GM23338 (cell line): ENCODE measurements at regions not wholly inside any gene's neighbourhood (a gene's known extent, or its start where the extent isn't known, plus 50 kb on each side); places are given as distances from the start of the nearest gene placed in this dataset.

Experiments
- ATAC-seq: fragments of 200-7000 bp; cut with Tn5 transposase; 3 replicates; pipeline ENCODE4 v1.9.1; 2020
- DNase-seq: peaks from one replicate; pipeline ENCODE4 v3.0.0-alpha.2; 2015; ENCODE audit warnings: low spot score
- H2AFZ ChIP-seq: fragments of 200-600 bp; sonication (generic); 2 replicates; pipeline ENCODE4 v1.8.0; 2016; ENCODE audit warnings: antibody characterized with exemption, mild to moderate bottlenecking, moderate library complexity
- H3F3A ChIP-seq: fragments of 200-600 bp; sonication (generic); replicated peaks from 2 replicates; pipeline ENCODE4 v1.8.0; 2017; ENCODE audit warnings: antibody characterized with exemption, mixed run types, low read depth
- H3K27ac ChIP-seq: fragments of 200-600 bp; sonication (generic); 2 replicates; pipeline ENCODE4 v1.6.1; 2016; ENCODE audit warnings: low read depth
- H3K27me3 ChIP-seq: fragments of 200-600 bp; sonication (generic); 2 replicates; pipeline ENCODE4 v1.8.0; 2016; ENCODE audit warnings: mild to moderate bottlenecking, mixed run types, moderate library complexity; ENCODE audit not compliant: insufficient read depth
- H3K36me3 ChIP-seq: fragments of 200-600 bp; sonication (generic); 2 replicates; pipeline ENCODE4 v1.8.0; 2016; ENCODE audit warnings: mild to moderate bottlenecking; ENCODE audit not compliant: insufficient read depth
- H3K4me1 ChIP-seq: fragments of 200-600 bp; sonication (generic); 2 replicates; pipeline ENCODE4 v1.8.0; 2016; ENCODE audit warnings: mild to moderate bottlenecking, moderate library complexity; ENCODE audit not compliant: insufficient read depth
- H3K4me2 ChIP-seq: fragments of 200-600 bp; sonication (generic); 2 replicates; pipeline ENCODE4 v1.7.1; 2017; ENCODE audit warnings: mixed run types
- H3K4me3 ChIP-seq: fragments of 200-600 bp; sonication (generic); 2 replicates; pipeline ENCODE4 v1.6.1; 2016; ENCODE audit warnings: mixed run types
- H3K79me2 ChIP-seq: fragments of 200-600 bp; sonication (generic); replicated peaks from 2 replicates; pipeline ENCODE4 v1.8.0; 2017; ENCODE audit warnings: mild to moderate bottlenecking; ENCODE audit not compliant: insufficient read depth
- H3K9me2 ChIP-seq: fragments of 200-600 bp; sonication (generic); 2 replicates; pipeline ENCODE4 v1.8.0; 2017; ENCODE audit not compliant: insufficient read depth
- H4K20me1 ChIP-seq: fragments of 200-600 bp; sonication (generic); replicated peaks from 2 replicates; pipeline ENCODE4 v1.8.0; 2017; ENCODE audit warnings: mild to moderate bottlenecking; ENCODE audit not compliant: insufficient read depth
- H3K27ac Mint-ChIP-seq: 2 replicates; pipeline ENCODE4 v1.8.0; 2020; ENCODE audit warnings: inconsistent platforms, mild to moderate bottlenecking, moderate library complexity, mixed read lengths
- H3K27me3 Mint-ChIP-seq: 3 replicates; pipeline ENCODE4 v1.8.0; 2022; ENCODE audit warnings: low read depth, mild to moderate bottlenecking, moderate library complexity, mixed read lengths, inconsistent platforms; ENCODE audit not compliant: insufficient read depth, poor library complexity
- H3K36me3 Mint-ChIP-seq: 3 replicates; pipeline ENCODE4 v1.8.0; 2021; ENCODE audit warnings: low read depth, mild to moderate bottlenecking, inconsistent platforms, moderate library complexity, mixed read lengths
- H3K4me1 Mint-ChIP-seq: 3 replicates; pipeline ENCODE4 v1.8.0; 2020; ENCODE audit warnings: mild to moderate bottlenecking, inconsistent platforms, mixed read lengths
- H3K4me3 Mint-ChIP-seq: 3 replicates; pipeline ENCODE4 v1.8.0; 2021; ENCODE audit warnings: moderate library complexity, mild to moderate bottlenecking, inconsistent platforms, mixed read lengths
- H3K9me3 Mint-ChIP-seq: 3 replicates; pipeline ENCODE4 v1.8.0; 2020; ENCODE audit warnings: moderate library complexity, mild to moderate bottlenecking, inconsistent platforms, mixed read lengths
- CREB1 ChIP-seq: fragments of 250-450 bp; sonication (Bioruptor Pico); IDR thresholded peaks from 2 replicates; pipeline ENCODE4 v1.5.0; 2020; ENCODE audit warnings: low read depth, mild to moderate bottlenecking, moderate library complexity
- EZH2 ChIP-seq: fragments of 200-600 bp; sonication (generic); IDR thresholded peaks from one replicate; pipeline ENCODE4 v1.8.0; 2017; ENCODE audit warnings: antibody characterized with exemption, mild to moderate bottlenecking, low read depth; ENCODE audit not compliant: unreplicated experiment
- EZH2phosphoT487 ChIP-seq: fragments of 200-600 bp; sonication (generic); IDR thresholded peaks from one replicate; pipeline ENCODE4 v1.8.1; 2018; ENCODE audit warnings: antibody characterized with exemption; ENCODE audit not compliant: unreplicated experiment
- NANOG ChIP-seq: IDR thresholded peaks from 2 replicates; pipeline ENCODE4 v1.6.1; 2016; ENCODE audit warnings: antibody characterized with exemption, borderline replicate concordance
- POLR2AphosphoS5 ChIP-seq: IDR thresholded peaks from 2 replicates; pipeline ENCODE4 v1.6.1; 2016; ENCODE audit warnings: antibody characterized with exemption, low read depth
- REST ChIP-seq: IDR thresholded peaks from one replicate; pipeline ENCODE4 v1.6.1; 2018; ENCODE audit warnings: antibody characterized with exemption; ENCODE audit not compliant: unreplicated experiment
- STAT1 ChIP-seq: IDR thresholded peaks from one replicate; pipeline ENCODE4 v1.6.1; 2016; ENCODE audit warnings: antibody characterized with exemption; ENCODE audit not compliant: unreplicated experiment
- ZNF114 ChIP-seq: fragments of 250-450 bp; sonication (Bioruptor Pico); IDR thresholded peaks from 2 replicates; pipeline ENCODE4 v1.5.0; 2020; ENCODE audit warnings: mild to moderate bottlenecking, moderate library complexity
- ZNF331 ChIP-seq: fragments of 250-450 bp; sonication (Bioruptor Pico); IDR thresholded peaks from 2 replicates; pipeline ENCODE4 v1.5.0; 2020; ENCODE audit warnings: low read depth, mild to moderate bottlenecking, moderate library complexity
- TF ChIP-seq, protein P1 (sequence below), 2 experiments: fragments of 200-600 bp in 1 of 2; sonication (generic) in 1 of 2; conservative IDR thresholded peaks; 2 replicates each; pipeline versions ENCODE4 v1.5.1 to v1.6.1; 2016 to 2017; ENCODE audit warnings: antibody characterized with exemption in 2 of 2, low read depth in 2 of 2, mild to moderate bottlenecking in 2 of 2, moderate library complexity in 1 of 2
- TF ChIP-seq, protein P2 (sequence below): fragments of 250-450 bp; sonication (Bioruptor Pico); IDR thresholded peaks from 2 replicates; pipeline ENCODE4 v1.5.0; 2020; ENCODE audit warnings: mild to moderate bottlenecking, moderate library complexity

DNA sequence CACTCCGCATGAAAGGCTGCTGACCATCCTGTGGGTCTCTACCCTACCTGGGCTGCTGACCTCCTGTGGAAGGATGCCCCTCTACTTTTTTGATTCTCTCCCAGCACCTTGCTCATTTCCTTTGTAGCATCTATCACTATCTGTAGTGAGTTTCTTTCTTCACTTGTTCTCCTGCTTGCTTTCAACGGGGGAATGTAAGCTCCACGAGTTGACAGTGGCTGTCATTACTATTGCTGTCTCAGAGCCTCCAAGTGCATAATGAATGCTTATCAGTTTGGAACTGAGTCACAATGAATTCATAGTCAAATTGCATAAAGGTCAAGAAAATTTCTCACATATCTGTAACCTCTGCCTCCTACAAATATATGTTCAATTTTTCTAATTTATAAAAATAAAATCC is 477.7 kb downstream of the PLCL1 start:
- H3F3A ChIP-seq = no peaks in the 10 kb centered on the region
- no peak overlapping the region for H3K4me3 ChIP-seq
- H3K4me3 Mint-ChIP-seq = no peak overlapping the region
- TF ChIP-seq ZNF114 (CRISPR knock-in tag) (no peak), EZH2phosphoT487 (no peak), POLR2AphosphoS5 (no peak), STAT1 (no peak), REST (no peak), EZH2 (no peak), ZNF331 (CRISPR knock-in tag) (no peak)
- TF ChIP-seq, protein P1, sequence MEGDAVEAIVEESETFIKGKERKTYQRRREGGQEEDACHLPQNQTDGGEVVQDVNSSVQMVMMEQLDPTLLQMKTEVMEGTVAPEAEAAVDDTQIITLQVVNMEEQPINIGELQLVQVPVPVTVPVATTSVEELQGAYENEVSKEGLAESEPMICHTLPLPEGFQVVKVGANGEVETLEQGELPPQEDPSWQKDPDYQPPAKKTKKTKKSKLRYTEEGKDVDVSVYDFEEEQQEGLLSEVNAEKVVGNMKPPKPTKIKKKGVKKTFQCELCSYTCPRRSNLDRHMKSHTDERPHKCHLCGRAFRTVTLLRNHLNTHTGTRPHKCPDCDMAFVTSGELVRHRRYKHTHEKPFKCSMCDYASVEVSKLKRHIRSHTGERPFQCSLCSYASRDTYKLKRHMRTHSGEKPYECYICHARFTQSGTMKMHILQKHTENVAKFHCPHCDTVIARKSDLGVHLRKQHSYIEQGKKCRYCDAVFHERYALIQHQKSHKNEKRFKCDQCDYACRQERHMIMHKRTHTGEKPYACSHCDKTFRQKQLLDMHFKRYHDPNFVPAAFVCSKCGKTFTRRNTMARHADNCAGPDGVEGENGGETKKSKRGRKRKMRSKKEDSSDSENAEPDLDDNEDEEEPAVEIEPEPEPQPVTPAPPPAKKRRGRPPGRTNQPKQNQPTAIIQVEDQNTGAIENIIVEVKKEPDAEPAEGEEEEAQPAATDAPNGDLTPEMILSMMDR (conservative IDR thresholded peaks at IDR 0.05; ENCODE audit: low read depth in 2 of 2) = no peak
- no peaks in the 10 kb centered on the region for H3K4me1 Mint-ChIP-seq
- H3K27me3 Mint-ChIP-seq = peaks cover 2% of the 10 kb centered on the region
- no peaks in the 10 kb centered on the region for H3K79me2 ChIP-seq
- H3K4me2 ChIP-seq = no peak overlapping the region
- H3K4me1 ChIP-seq = no peaks in the 10 kb centered on the region
- H4K20me1 ChIP-seq = no peaks in the 10 kb centered on the region
- H3K9me2 ChIP-seq = no peaks in the 10 kb centered on the region
- H3K27me3 ChIP-seq = no peaks in the 10 kb centered on the region
- H3K9me3 Mint-ChIP-seq = no peaks in the 10 kb centered on the region
- no peak for DNase-seq
- H2AFZ ChIP-seq = no peak overlapping the region
- ATAC-seq = no peak
- no peaks in the 10 kb centered on the region for H3K36me3 Mint-ChIP-seq
- H3K27ac Mint-ChIP-seq = no peak overlapping the region
- no peak overlapping the region for H3K27ac ChIP-seq
- no peaks in the 10 kb centered on the region for H3K36me3 ChIP-seq

DNA sequence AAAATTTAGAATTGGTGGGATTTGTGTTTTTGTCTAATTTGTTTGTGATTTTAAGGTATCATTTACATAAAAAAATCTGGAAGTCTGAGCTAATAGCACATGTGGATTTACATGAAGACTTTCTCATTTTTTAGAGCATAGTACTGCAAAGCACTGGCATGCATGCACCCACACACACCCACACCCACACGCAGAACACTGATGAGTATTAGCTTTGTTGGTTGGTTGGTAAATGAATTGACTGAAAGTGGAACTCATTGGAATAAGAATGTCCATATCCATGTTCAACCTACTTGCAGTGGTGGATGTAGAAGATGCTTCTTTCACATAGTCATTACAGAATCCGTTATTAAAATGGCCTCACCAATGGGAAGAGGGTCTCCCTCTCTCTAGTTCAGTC is 475.8 kb downstream of the PLCL1 start:
- no peaks in the 10 kb centered on the region for H3K79me2 ChIP-seq
- H3K4me2 ChIP-seq = no peak overlapping the region
- H3K27ac ChIP-seq = no peak overlapping the region
- no peaks in the 10 kb centered on the region for H3K4me1 ChIP-seq
- ATAC-seq (no peak), DNase-seq (no peak)
- H3K4me3 Mint-ChIP-seq = no peak overlapping the region
- no peak overlapping the region for H3K4me3 ChIP-seq
- no peaks in the 10 kb centered on the region for H3K9me2 ChIP-seq
- no peak overlapping the region for H3K27ac Mint-ChIP-seq
- no peaks in the 10 kb centered on the region for H3K9me3 Mint-ChIP-seq
- no peaks in the 10 kb centered on the region for H3K27me3 ChIP-seq
- no peak overlapping the region for H2AFZ ChIP-seq
- no peaks in the 10 kb centered on the region for H4K20me1 ChIP-seq
- peaks cover 2% of the 10 kb centered on the region for H3K27me3 Mint-ChIP-seq
- H3K36me3 ChIP-seq = no peaks in the 10 kb centered on the region
- no peaks in the 10 kb centered on the region for H3K4me1 Mint-ChIP-seq
- no peaks in the 10 kb centered on the region for H3F3A ChIP-seq
- no peaks in the 10 kb centered on the region for H3K36me3 Mint-ChIP-seq
- TF ChIP-seq EZH2phosphoT487 (no peak), STAT1 (no peak), EZH2 (no peak), NANOG (no peak), ZNF331 (CRISPR knock-in tag) (no peak), CREB1 (CRISPR knock-in tag) (no peak)
- TF ChIP-seq, protein P2, sequence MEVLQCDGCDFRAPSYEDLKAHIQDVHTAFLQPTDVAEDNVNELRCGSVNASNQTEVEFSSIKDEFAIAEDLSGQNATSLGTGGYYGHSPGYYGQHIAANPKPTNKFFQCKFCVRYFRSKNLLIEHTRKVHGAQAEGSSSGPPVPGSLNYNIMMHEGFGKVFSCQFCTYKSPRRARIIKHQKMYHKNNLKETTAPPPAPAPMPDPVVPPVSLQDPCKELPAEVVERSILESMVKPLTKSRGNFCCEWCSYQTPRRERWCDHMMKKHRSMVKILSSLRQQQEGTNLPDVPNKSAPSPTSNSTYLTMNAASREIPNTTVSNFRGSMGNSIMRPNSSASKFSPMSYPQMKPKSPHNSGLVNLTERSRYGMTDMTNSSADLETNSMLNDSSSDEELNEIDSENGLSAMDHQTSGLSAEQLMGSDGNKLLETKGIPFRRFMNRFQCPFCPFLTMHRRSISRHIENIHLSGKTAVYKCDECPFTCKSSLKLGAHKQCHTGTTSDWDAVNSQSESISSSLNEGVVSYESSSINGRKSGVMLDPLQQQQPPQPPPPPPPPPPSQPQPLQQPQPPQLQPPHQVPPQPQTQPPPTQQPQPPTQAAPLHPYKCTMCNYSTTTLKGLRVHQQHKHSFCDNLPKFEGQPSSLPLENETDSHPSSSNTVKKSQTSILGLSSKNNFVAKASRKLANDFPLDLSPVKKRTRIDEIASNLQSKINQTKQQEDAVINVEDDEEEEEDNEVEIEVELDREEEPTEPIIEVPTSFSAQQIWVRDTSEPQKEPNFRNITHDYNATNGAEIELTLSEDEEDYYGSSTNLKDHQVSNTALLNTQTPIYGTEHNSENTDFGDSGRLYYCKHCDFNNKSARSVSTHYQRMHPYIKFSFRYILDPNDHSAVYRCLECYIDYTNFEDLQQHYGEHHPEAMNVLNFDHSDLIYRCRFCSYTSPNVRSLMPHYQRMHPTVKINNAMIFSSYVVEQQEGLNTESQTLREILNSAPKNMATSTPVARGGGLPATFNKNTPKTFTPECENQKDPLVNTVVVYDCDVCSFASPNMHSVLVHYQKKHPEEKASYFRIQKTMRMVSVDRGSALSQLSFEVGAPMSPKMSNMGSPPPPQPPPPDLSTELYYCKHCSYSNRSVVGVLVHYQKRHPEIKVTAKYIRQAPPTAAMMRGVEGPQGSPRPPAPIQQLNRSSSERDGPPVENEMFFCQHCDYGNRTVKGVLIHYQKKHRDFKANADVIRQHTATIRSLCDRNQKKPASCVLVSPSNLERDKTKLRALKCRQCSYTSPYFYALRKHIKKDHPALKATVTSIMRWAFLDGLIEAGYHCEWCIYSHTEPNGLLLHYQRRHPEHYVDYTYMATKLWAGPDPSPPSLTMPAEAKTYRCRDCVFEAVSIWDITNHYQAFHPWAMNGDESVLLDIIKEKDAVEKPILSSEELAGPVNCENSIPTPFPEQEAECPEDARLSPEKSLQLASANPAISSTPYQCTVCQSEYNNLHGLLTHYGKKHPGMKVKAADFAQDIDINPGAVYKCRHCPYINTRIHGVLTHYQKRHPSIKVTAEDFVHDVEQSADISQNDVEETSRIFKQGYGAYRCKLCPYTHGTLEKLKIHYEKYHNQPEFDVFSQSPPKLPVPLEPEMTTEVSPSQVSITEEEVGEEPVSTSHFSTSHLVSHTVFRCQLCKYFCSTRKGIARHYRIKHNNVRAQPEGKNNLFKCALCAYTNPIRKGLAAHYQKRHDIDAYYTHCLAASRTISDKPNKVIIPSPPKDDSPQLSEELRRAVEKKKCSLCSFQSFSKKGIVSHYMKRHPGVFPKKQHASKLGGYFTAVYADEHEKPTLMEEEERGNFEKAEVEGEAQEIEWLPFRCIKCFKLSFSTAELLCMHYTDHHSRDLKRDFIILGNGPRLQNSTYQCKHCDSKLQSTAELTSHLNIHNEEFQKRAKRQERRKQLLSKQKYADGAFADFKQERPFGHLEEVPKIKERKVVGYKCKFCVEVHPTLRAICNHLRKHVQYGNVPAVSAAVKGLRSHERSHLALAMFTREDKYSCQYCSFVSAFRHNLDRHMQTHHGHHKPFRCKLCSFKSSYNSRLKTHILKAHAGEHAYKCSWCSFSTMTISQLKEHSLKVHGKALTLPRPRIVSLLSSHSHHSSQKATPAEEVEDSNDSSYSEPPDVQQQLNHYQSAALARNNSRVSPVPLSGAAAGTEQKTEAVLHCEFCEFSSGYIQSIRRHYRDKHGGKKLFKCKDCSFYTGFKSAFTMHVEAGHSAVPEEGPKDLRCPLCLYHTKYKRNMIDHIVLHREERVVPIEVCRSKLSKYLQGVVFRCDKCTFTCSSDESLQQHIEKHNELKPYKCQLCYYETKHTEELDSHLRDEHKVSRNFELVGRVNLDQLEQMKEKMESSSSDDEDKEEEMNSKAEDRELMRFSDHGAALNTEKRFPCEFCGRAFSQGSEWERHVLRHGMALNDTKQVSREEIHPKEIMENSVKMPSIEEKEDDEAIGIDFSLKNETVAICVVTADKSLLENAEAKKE = no peak
